DMS 273 (cell line): ENCODE measurements at regions not wholly inside any gene's neighbourhood (a gene's known extent, or its start where the extent isn't known, plus 50 kb on each side); places are given as distances from the start of the nearest gene placed in this dataset.

Experiments
- DNase-seq: peaks from one replicate; lab custom pipeline; 2025; ENCODE audit not compliant: unreplicated experiment; lab: John Stamatoyannopoulos, UW

GRCh38 chr13:79834876-79835275, 353.9 kb downstream of the NDFIP2 start:
- DNase-seq = no peak

- no peak for DNase-seq
Measured at GRCh38 chr13:79833991-79834390, 353.0 kb downstream of the NDFIP2 start.

GRCh38 chr13:79831556-79831955, 350.6 kb downstream of the NDFIP2 start:
- DNase-seq = no peak

- DNase-seq = no peak
Measured at GRCh38 chr13:79830945-79831344, 350.0 kb downstream of the NDFIP2 start.

- DNase-seq = no peak
Measured at GRCh38 chr13:79830426-79830825, 349.5 kb downstream of the NDFIP2 start.

GRCh38 chr13:79829880-79830279, 348.9 kb downstream of the NDFIP2 start:
- DNase-seq = no peak

- no peak for DNase-seq
Measured at GRCh38 chr13:79825959-79826358, 345.0 kb downstream of the NDFIP2 start.

GRCh38 chr13:79815041-79815440, 334.1 kb downstream of the NDFIP2 start:
- DNase-seq = no peak

- DNase-seq = no peak
Measured at GRCh38 chr13:79812070-79812850, 331.3 kb downstream of the NDFIP2 start.

- DNase-seq = no peak
Measured at GRCh38 chr13:79811170-79811569, 330.2 kb downstream of the NDFIP2 start.

- DNase-seq = no peak
Measured at GRCh38 chr13:79810669-79811068, 329.7 kb downstream of the NDFIP2 start.

- no peak for DNase-seq
Measured at GRCh38 chr13:79810018-79810417, 329.1 kb downstream of the NDFIP2 start.

- DNase-seq = peak; percentile 4
Measured at GRCh38 chr13:79808475-79808874, 327.5 kb downstream of the NDFIP2 start.

- DNase-seq = no peak
Measured at GRCh38 chr13:79807554-79807953, 326.6 kb downstream of the NDFIP2 start.

GRCh38 chr13:79806821-79807220, 325.9 kb downstream of the NDFIP2 start:
- no peak for DNase-seq

GRCh38 chr13:79805317-79805716, 324.4 kb downstream of the NDFIP2 start:
- no peak for DNase-seq

GRCh38 chr13:79803989-79804388, 323.0 kb downstream of the NDFIP2 start:
- no peak for DNase-seq

GRCh38 chr13:79803296-79803695, 322.3 kb downstream of the NDFIP2 start:
- DNase-seq = no peak

GRCh38 chr13:79802389-79803085, 321.6 kb downstream of the NDFIP2 start:
- DNase-seq = peak; percentile 71

- DNase-seq = peak; percentile 77
Measured at GRCh38 chr13:79799059-79799867, 318.3 kb downstream of the NDFIP2 start.

GRCh38 chr13:79796136-79796535, 315.2 kb downstream of the NDFIP2 start:
- peak; percentile 45 for DNase-seq

- no peak for DNase-seq
Measured at GRCh38 chr13:79794931-79795330, 314.0 kb downstream of the NDFIP2 start.
